Suprapubic skin (tissue), 4 donors: ENCODE measurements at regions not wholly inside any gene's neighbourhood (a gene's known extent, or its start where the extent isn't known, plus 50 kb on each side); places are given as distances from the start of the nearest gene placed in this dataset.

ENCODE experiments used
- DNase-seq, 2 donors: peaks; one replicate each; pipeline ENCODE4 v3.0.0-alpha.2; 2019; ENCODE audit warnings: low spot score in 2 of 2
- H3K27ac ChIP-seq: fragments of 200-600 bp; sonication (generic); one replicate; pipeline ENCODE4 v1.5.1; 2019
- H3K27me3 ChIP-seq: fragments of 200-600 bp; sonication (generic); one replicate; pipeline ENCODE4 v1.5.1; 2019
- H3K36me3 ChIP-seq: fragments of 200-600 bp; sonication (generic); one replicate; pipeline ENCODE4 v1.5.1; 2019
- H3K4me1 ChIP-seq: fragments of 200-600 bp; sonication (generic); one replicate; pipeline ENCODE4 v1.5.1; 2019
- H3K4me3 ChIP-seq: fragments of 200-600 bp; sonication (generic); one replicate; pipeline ENCODE4 v1.5.1; 2019; ENCODE audit warnings: mild to moderate bottlenecking
- H3K9me3 ChIP-seq: fragments of 200-600 bp; sonication (generic); one replicate; pipeline ENCODE4 v1.5.1; 2019
- CTCF ChIP-seq, 2 donors: fragments of 200-600 bp in 1 of 2; fragments of 450-650 bp in 1 of 2; sonication (generic) in 1 of 2; IDR thresholded peaks; one replicate each; pipeline ENCODE4 v1.5.1; 2016 to 2019; ENCODE audit warnings: antibody characterized with exemption in 2 of 2, mild to moderate bottlenecking in 1 of 2, moderate library complexity in 1 of 2
- EP300 ChIP-seq: sonication (generic); formaldehyde crosslinking; IDR thresholded peaks from one replicate; pipeline ENCODE4 v1.6.1; 2017; ENCODE audit warnings: antibody characterized with exemption
- POLR2A ChIP-seq, 2 donors: fragments of 450-650 bp; IDR thresholded peaks; one replicate each; pipeline ENCODE4 v1.6.1; 2017; ENCODE audit warnings: antibody characterized with exemption in 2 of 2, mild to moderate bottlenecking in 2 of 2, moderate library complexity in 2 of 2
- POLR2AphosphoS5 ChIP-seq, 3 donors: sonication (generic); formaldehyde crosslinking; IDR thresholded peaks; one replicate each; pipeline ENCODE4 v1.6.1; 2017; ENCODE audit warnings: antibody characterized with exemption in 3 of 3
- WGBS: methylation state at CpG from one replicate; pipeline ENCODE4 v1.1.5; 2018; 5-methylcytosine and 5-hydroxymethylcytosine counted together

- WGBS: 84% methylated on average over 4 of the region's 4 CpGs
Measured at GRCh38 chr7:17586711-17587110, 288.3 kb downstream of the AHR start.

GRCh38 chr7:17588730-17589129 is 290.3 kb downstream of the AHR start:
- 91% methylated on average over 1 of the region's 1 CpG for WGBS

More at GRCh38 chr7:17586711-17587110, 288.3 kb downstream of the AHR start:
- no peak for DNase-seq
- Histone ChIP-seq H3K4me1 (peaks cover 12% of the 10 kb centered on the region), H3K36me3 (no peaks in the 10 kb centered on the region), H3K9me3 (no peaks in the 10 kb centered on the region), H3K4me3 (no peak overlapping the region), H3K27me3 (no peaks in the 10 kb centered on the region), H3K27ac (no peak overlapping the region)
- TF ChIP-seq EP300: no peak

GRCh38 chr7:17589671-17590070 is 291.2 kb downstream of the AHR start:
- no peak overlapping the region for H3K27ac ChIP-seq
- no peaks in the 10 kb centered on the region for H3K9me3 ChIP-seq
- DNase-seq: no peak
- no peaks in the 10 kb centered on the region for H3K36me3 ChIP-seq
- no peaks in the 10 kb centered on the region for H3K27me3 ChIP-seq
- TF ChIP-seq EP300 (no peak), CTCF (IDR thresholded peaks at IDR 0.05) (no peak), POLR2AphosphoS5 (IDR thresholded peaks at IDR 0.05) (no peak), POLR2A (IDR thresholded peaks at IDR 0.05) (no peak)
- no peak overlapping the region for H3K4me3 ChIP-seq
- WGBS: 84% methylated on average over 6 of the region's 6 CpGs
- peaks cover 12% of the 10 kb centered on the region for H3K4me1 ChIP-seq

More at GRCh38 chr7:17588730-17589129, 290.3 kb downstream of the AHR start:
- no peaks in the 10 kb centered on the region for H3K9me3 ChIP-seq
- no peak for DNase-seq
- H3K27ac ChIP-seq: no peak overlapping the region
- TF ChIP-seq POLR2AphosphoS5 (IDR thresholded peaks at IDR 0.05) (no peak), POLR2A (IDR thresholded peaks at IDR 0.05) (no peak), CTCF (IDR thresholded peaks at IDR 0.05) (no peak), EP300 (no peak)
- H3K27me3 ChIP-seq: no peaks in the 10 kb centered on the region
- no peaks in the 10 kb centered on the region for H3K36me3 ChIP-seq
- peaks cover 12% of the 10 kb centered on the region for H3K4me1 ChIP-seq
- H3K4me3 ChIP-seq: no peak overlapping the region

GRCh38 chr7:17590221-17590620 is 291.8 kb downstream of the AHR start:
- Histone ChIP-seq H3K36me3 (no peaks in the 10 kb centered on the region), H3K27me3 (no peaks in the 10 kb centered on the region), H3K27ac (no peak overlapping the region), H3K4me1 (peaks cover 12% of the 10 kb centered on the region), H3K4me3 (no peak overlapping the region), H3K9me3 (no peaks in the 10 kb centered on the region)
- 39% methylated on average over 2 of the region's 2 CpGs for WGBS
- no peak for DNase-seq
- TF ChIP-seq CTCF (IDR thresholded peaks at IDR 0.05): no peak
- TF ChIP-seq POLR2AphosphoS5 (IDR thresholded peaks at IDR 0.05): no peak
- TF ChIP-seq POLR2A (IDR thresholded peaks at IDR 0.05): no peak
- TF ChIP-seq EP300: no peak

GRCh38 chr7:17593819-17594419 is 295.5 kb downstream of the AHR start:
- Histone ChIP-seq H3K4me3 (no peak overlapping the region), H3K27me3 (no peaks in the 10 kb centered on the region), H3K27ac (no peak overlapping the region), H3K4me1 (peaks cover 13% of the 10 kb centered on the region), H3K36me3 (no peaks in the 10 kb centered on the region), H3K9me3 (no peaks in the 10 kb centered on the region)
- DNase-seq: no peak
- WGBS: 84% methylated on average over 1 of the region's 1 CpG
- TF ChIP-seq EP300 (no peak), POLR2AphosphoS5 (IDR thresholded peaks at IDR 0.05) (no peak), CTCF (IDR thresholded peaks at IDR 0.05) (no peak), POLR2A (IDR thresholded peaks at IDR 0.05) (no peak)

- Histone ChIP-seq H3K4me3 (no peak overlapping the region), H3K36me3 (no peaks in the 10 kb centered on the region), H3K27ac (no peak overlapping the region), H3K27me3 (no peaks in the 10 kb centered on the region), H3K9me3 (no peaks in the 10 kb centered on the region), H3K4me1 (peaks cover 22% of the 10 kb centered on the region)
- DNase-seq: no peak
- WGBS: 89% methylated on average over 1 of the region's 1 CpG
- TF ChIP-seq POLR2AphosphoS5 (IDR thresholded peaks at IDR 0.05) (no peak), CTCF (IDR thresholded peaks at IDR 0.05) (no peak), EP300 (no peak), POLR2A (IDR thresholded peaks at IDR 0.05) (no peak)
Measured at GRCh38 chr7:17595546-17595945, 297.1 kb downstream of the AHR start.
